PFSK-1 (cell line): ENCODE measurements at regions not wholly inside any gene's neighbourhood (a gene's known extent, or its start where the extent isn't known, plus 50 kb on each side); places are given as distances from the start of the nearest gene placed in this dataset.

ENCODE experiments used
- FOXP2 ChIP-seq: optimal IDR thresholded peaks from 2 replicates; pipeline ENCODE3; 2011; ENCODE audit warnings: borderline replicate concordance, control low read depth, inconsistent platforms; ENCODE audit not compliant: insufficient read depth; ENCODE audit errors: extremely low read length, extremely low read depth
- POLR2AphosphoS5 ChIP-seq: IDR thresholded peaks from 2 replicates; pipeline ENCODE4 v1.6.1; 2012; ENCODE audit warnings: low read depth, mild to moderate bottlenecking, control low read depth, low read length, moderate library complexity
- REST ChIP-seq, 2 experiments: IDR thresholded peaks; 2 replicates each; pipeline versions ENCODE4 v1.6.1 to v1.8.0; 2011 to 2012; ENCODE audit warnings: low read depth in 2 of 2, low read length in 2 of 2, control low read depth in 1 of 2, inconsistent platforms in 1 of 2, mild to moderate bottlenecking in 1 of 2, moderate library complexity in 1 of 2; ENCODE audit not compliant: insufficient read depth in 1 of 2
- SIN3A ChIP-seq: IDR thresholded peaks from 2 replicates; pipeline ENCODE4 v1.6.1; 2012; ENCODE audit warnings: mild to moderate bottlenecking, low read length, moderate library complexity, borderline replicate concordance; ENCODE audit not compliant: insufficient read depth
- TAF1 ChIP-seq: IDR thresholded peaks from 2 replicates; pipeline ENCODE4 v1.6.1; 2012; ENCODE audit warnings: low read length, control low read depth, borderline replicate concordance; ENCODE audit not compliant: insufficient read depth

GRCh38 chr14:97781961-97782360 lies 984.8 kb downstream of the VRK1 start:
- TF ChIP-seq TAF1 (no peak), SIN3A (no peak), REST (IDR thresholded peaks at IDR 0.05; ENCODE audit: insufficient read depth in 1 of 2, low read depth in 2 of 2, low read length in 2 of 2) (no peak), POLR2AphosphoS5 (no peak), FOXP2 (no peak)

- no peak for TF ChIP-seq FOXP2
- no peak for TF ChIP-seq POLR2AphosphoS5
- TF ChIP-seq REST (IDR thresholded peaks at IDR 0.05; ENCODE audit: insufficient read depth in 1 of 2, low read depth in 2 of 2, low read length in 2 of 2) = no peak
- TF ChIP-seq TAF1 = no peak
- no peak for TF ChIP-seq SIN3A
Observed at GRCh38 chr14:97782871-97783414, 985.8 kb downstream of the VRK1 start.

- TF ChIP-seq FOXP2 (no peak), POLR2AphosphoS5 (no peak), SIN3A (no peak), REST (IDR thresholded peaks at IDR 0.05; ENCODE audit: insufficient read depth in 1 of 2, low read depth in 2 of 2, low read length in 2 of 2) (no peak), TAF1 (no peak)
Observed at GRCh38 chr14:97785495-97785894, 988.3 kb downstream of the VRK1 start.

GRCh38 chr14:97788364-97788763 lies 991.2 kb downstream of the VRK1 start:
- TF ChIP-seq TAF1 (no peak), SIN3A (no peak), POLR2AphosphoS5 (no peak), FOXP2 (no peak), REST (IDR thresholded peaks at IDR 0.05; ENCODE audit: insufficient read depth in 1 of 2, low read depth in 2 of 2, low read length in 2 of 2) (no peak)
